Spleen (tissue), 11 donors: ENCODE measurements at regions not wholly inside any gene's neighbourhood (a gene's known extent, or its start where the extent isn't known, plus 50 kb on each side); places are given as distances from the start of the nearest gene placed in this dataset.

ENCODE experiments used
- DNase-seq: peaks from one replicate; pipeline ENCODE4 v3.0.0-alpha.2; 2020
- H3K27ac ChIP-seq, 8 donors: fragments of 200-600 bp; sonication (generic) in 7 of 8; 1 replicate in 4 of 8; 2 replicates in 4 of 8; pipeline versions ENCODE4 v1.5.0 to v1.8.0; 2016 to 2021; ENCODE audit warnings: inconsistent platforms in 4 of 8, mild to moderate bottlenecking in 4 of 8, moderate library complexity in 1 of 8
- H3K27me3 ChIP-seq, 7 donors: fragments of 200-600 bp; sonication (generic) in 6 of 7; replicated peaks in 1 of 7; 1 replicate in 4 of 7; 2 replicates in 3 of 7; pipeline versions ENCODE4 v1.5.0 to v1.8.0; 2016 to 2021; ENCODE audit warnings: inconsistent platforms in 3 of 7, mild to moderate bottlenecking in 1 of 7
- H3K36me3 ChIP-seq, 6 donors: fragments of 200-600 bp; sonication (generic) in 5 of 6; 1 replicate in 4 of 6; 2 replicates in 2 of 6; pipeline versions ENCODE4 v1.5.0 to v1.8.0; 2016 to 2021; ENCODE audit warnings: inconsistent platforms in 2 of 6
- H3K4me1 ChIP-seq, 6 donors: fragments of 200-600 bp; sonication (generic) in 5 of 6; 1 replicate in 3 of 6; 2 replicates in 3 of 6; pipeline versions ENCODE4 v1.5.0 to v1.8.0; 2016 to 2021; ENCODE audit warnings: inconsistent platforms in 3 of 6
- H3K4me3 ChIP-seq, 8 donors: fragments of 200-600 bp; sonication (generic) in 7 of 8; 1 replicate in 4 of 8; 2 replicates in 4 of 8; pipeline versions ENCODE4 v1.5.0 to v1.8.0; 2016 to 2021; ENCODE audit warnings: inconsistent platforms in 4 of 8, mild to moderate bottlenecking in 4 of 8, moderate library complexity in 2 of 8
- H3K9me3 ChIP-seq, 8 donors: fragments of 200-600 bp; sonication (generic) in 7 of 8; 1 replicate in 4 of 8; 2 replicates in 4 of 8; pipeline versions ENCODE4 v1.5.0 to v1.8.0; 2016 to 2021; ENCODE audit warnings: inconsistent platforms in 4 of 8
- POLR2A ChIP-seq, 3 donors: fragments of 450-650 bp; IDR thresholded peaks; one replicate each; pipeline ENCODE4 v1.5.1; 2017; ENCODE audit warnings: antibody characterized with exemption in 3 of 3, mild to moderate bottlenecking in 1 of 3
- POLR2AphosphoS5 ChIP-seq, 3 donors: sonication (generic); formaldehyde crosslinking; IDR thresholded peaks; one replicate each; pipeline ENCODE4 v1.5.1; 2017; ENCODE audit warnings: antibody characterized with exemption in 3 of 3
- WGBS, 5 donors: extraction: QIAGEN DNeasy Blood & Tissue Kit in 3 of 5; methylation state at CpG; one replicate each; pipeline versions ENCODE4 v1.1.5 to v1.1.7; 2013 to 2018; 5-methylcytosine and 5-hydroxymethylcytosine counted together
- intact Hi-C: fragments of 100-400 bp; cut with DNase I; formaldehyde crosslinking; loops from one replicate; pipeline ENCODE4 v1.15.0; 2023; ENCODE audit warnings: low total_unique reads
- TF ChIP-seq, protein P1 (sequence below), 11 experiments: fragments of 200-600 bp in 7 of 11; fragments of 450-650 bp in 4 of 11; sonication (generic) in 4 of 11; IDR thresholded peaks in 8 of 11; conservative IDR thresholded peaks in 3 of 11; 1 replicate in 7 of 11; 2 replicates in 4 of 11; pipeline versions ENCODE4 v1.4.0 to v1.8.0; 2016 to 2021; ENCODE audit warnings: antibody characterized with exemption in 11 of 11, inconsistent platforms in 4 of 11, mild to moderate bottlenecking in 1 of 11
- donor health status: healthy with polysubstance abuse.
- donor health status: DM: no; HTN: no; CAD: no; lungs with moderate emphysema.
- donor health status: DM: no; HTN: no; CAD: no.
- donor health status: Bipolar disorder and iron deficiency.
- donor health status: healthy.
- donor health status: DM: no; HTN: no; CAD: no.
- donor health status: DM: yes; HTN: yes; CAD: no.

DNA sequence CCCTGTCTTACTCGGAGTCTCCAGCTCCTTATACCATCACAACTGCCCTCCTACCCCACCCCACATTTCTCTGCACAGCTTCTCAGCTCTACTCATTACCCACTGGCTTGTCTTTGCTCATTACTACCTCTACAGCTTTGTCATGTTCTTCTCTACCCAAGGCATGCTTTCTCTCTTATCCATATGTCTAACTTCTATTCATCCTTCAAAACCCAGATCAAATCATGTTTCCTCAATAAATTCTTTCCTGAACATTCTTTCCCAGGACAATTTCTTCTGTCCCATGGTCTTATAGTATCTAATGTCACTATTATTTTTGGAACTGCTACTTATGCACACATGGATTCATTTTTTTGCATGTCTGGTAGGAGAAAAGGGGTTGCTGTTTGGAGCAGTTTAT, 231.4 kb downstream of the PTEN start:
- DNase-seq, result no peak
- H3K27me3 ChIP-seq, result no peaks in the 10 kb centered on the region
- peaks cover 0 to 47% (median 32%) of the 10 kb centered on the region in 6 donors for H3K4me1 ChIP-seq
- no peaks in the 10 kb centered on the region for H3K9me3 ChIP-seq
- WGBS, 5 donors, result 93 to 100% (median 97%) methylated on average over 1 of the region's 1 CpG
- H3K4me3 ChIP-seq, result no peak overlapping the region
- no peaks in the 10 kb centered on the region for H3K36me3 ChIP-seq
- intact Hi-C loops, result no loop called here
- peak overlapping the region in 2 of 8 donors; percentile 60 to 93 for H3K27ac ChIP-seq
- TF ChIP-seq, protein P1, sequence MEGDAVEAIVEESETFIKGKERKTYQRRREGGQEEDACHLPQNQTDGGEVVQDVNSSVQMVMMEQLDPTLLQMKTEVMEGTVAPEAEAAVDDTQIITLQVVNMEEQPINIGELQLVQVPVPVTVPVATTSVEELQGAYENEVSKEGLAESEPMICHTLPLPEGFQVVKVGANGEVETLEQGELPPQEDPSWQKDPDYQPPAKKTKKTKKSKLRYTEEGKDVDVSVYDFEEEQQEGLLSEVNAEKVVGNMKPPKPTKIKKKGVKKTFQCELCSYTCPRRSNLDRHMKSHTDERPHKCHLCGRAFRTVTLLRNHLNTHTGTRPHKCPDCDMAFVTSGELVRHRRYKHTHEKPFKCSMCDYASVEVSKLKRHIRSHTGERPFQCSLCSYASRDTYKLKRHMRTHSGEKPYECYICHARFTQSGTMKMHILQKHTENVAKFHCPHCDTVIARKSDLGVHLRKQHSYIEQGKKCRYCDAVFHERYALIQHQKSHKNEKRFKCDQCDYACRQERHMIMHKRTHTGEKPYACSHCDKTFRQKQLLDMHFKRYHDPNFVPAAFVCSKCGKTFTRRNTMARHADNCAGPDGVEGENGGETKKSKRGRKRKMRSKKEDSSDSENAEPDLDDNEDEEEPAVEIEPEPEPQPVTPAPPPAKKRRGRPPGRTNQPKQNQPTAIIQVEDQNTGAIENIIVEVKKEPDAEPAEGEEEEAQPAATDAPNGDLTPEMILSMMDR (IDR thresholded peaks at IDR 0.05 in 8 of 11, conservative IDR thresholded peaks at IDR 0.05 in 3 of 11), result no peak
- TF ChIP-seq POLR2AphosphoS5 (IDR thresholded peaks at IDR 0.05) (no peak), POLR2A (IDR thresholded peaks at IDR 0.05) (no peak)

GRCh38 chr10:88095223-88095721, 231.8 kb downstream of the PTEN start:
- H3K4me1 ChIP-seq, result peaks cover 0 to 43% (median 28%) of the 10 kb centered on the region in 6 donors
- H3K27ac ChIP-seq, result peak overlapping the region in 2 of 8 donors; percentile 60 to 93

DNA sequence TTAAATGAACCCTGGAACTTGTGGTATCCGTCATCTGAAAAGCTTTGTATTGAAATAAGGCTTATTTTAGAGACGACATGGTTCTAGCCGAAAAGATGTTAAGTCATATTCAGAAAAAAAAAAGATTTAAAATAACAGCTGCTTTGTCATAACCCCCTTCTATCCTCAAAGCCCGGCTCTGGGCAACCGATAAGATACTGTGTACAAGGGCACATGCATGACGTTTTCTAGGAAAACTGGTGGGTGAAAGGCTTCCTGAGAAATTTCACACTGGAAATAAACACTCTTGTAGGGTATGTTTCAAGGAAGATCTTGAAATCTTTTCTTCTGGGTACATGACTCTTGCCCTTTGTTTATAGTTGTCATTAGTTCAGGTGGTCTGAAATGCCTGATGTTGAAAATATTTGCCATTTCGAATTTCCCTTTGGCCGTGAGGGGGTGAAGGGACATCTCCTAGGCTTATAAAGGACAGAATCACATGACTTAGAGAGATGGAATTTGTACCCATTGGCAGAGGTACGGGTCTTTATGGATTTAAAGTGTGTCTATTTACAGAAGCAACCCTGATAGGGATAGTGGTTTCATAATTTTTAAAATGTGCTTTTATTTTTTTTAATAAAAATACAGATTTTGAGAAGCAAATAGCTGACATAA, 232.5 kb downstream of the PTEN start:
- Histone ChIP-seq H3K27ac (peak overlapping the region in 2 of 8 donors; percentile 60 to 93), H3K9me3 (no peaks in the 10 kb centered on the region), H3K27me3 (no peaks in the 10 kb centered on the region), H3K4me1 (peaks cover 0 to 37% (median 22%) of the 10 kb centered on the region in 6 donors), H3K4me3 (no peak overlapping the region), H3K36me3 (no peaks in the 10 kb centered on the region)
- intact Hi-C loops, result no loop called here
- TF ChIP-seq POLR2AphosphoS5 (IDR thresholded peaks at IDR 0.05) (no peak), POLR2A (IDR thresholded peaks at IDR 0.05) (no peak)
- TF ChIP-seq, protein P1 (IDR thresholded peaks at IDR 0.05 in 8 of 11, conservative IDR thresholded peaks at IDR 0.05 in 3 of 11), result no peak
- 85 to 92% (median 91%) methylated on average over 9 of the region's 9 CpGs for WGBS, 5 donors
- DNase-seq, result no peak

More at GRCh38 chr10:88095223-88095721, 231.8 kb downstream of the PTEN start:
- no peak overlapping the region for H3K4me3 ChIP-seq
- no peaks in the 10 kb centered on the region for H3K9me3 ChIP-seq
- no peak for DNase-seq
- H3K36me3 ChIP-seq, result no peaks in the 10 kb centered on the region
- no peaks in the 10 kb centered on the region for H3K27me3 ChIP-seq
- TF ChIP-seq POLR2A (IDR thresholded peaks at IDR 0.05), result no peak
- TF ChIP-seq POLR2AphosphoS5 (IDR thresholded peaks at IDR 0.05), result no peak
- TF ChIP-seq, protein P1 (IDR thresholded peaks at IDR 0.05 in 8 of 11, conservative IDR thresholded peaks at IDR 0.05 in 3 of 11), result no peak
- WGBS, 5 donors, result 77 to 91% (median 86%) methylated on average over 5 of the region's 5 CpGs
- intact Hi-C loops, result no loop called here

DNA sequence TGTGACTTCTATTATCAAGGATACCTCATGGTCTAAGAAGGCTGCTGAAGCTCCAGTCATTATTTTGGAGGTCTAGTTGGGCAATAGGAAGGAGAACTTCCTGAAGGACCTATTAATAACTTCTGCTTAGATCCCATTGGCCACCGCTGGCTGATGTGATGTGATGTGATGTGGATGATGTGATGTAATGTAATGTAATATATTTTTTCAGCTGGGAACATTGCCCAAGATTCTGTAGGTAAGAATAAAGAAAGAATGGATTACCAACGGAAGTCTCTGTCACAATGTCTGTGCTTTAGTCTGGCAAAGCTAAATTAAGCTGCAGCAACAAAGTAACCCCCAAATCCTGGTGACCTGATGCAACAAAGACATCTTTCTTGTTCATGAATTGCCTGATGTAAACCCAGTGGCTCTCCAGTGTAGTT, 233.7 kb downstream of the PTEN start:
- DNase-seq, result no peak
- Histone ChIP-seq H3K9me3 (no peaks in the 10 kb centered on the region), H3K4me1 (peaks cover 0 to 30% (median 10%) of the 10 kb centered on the region in 6 donors), H3K27ac (peak overlapping the region in 7 of 8 donors; percentile 45 to 90 (median 76)), H3K36me3 (no peaks in the 10 kb centered on the region), H3K27me3 (no peaks in the 10 kb centered on the region), H3K4me3 (peak overlapping the region in 1 of 8 donors; percentile 35)
- TF ChIP-seq, protein P1 (IDR thresholded peaks at IDR 0.05 in 8 of 11, conservative IDR thresholded peaks at IDR 0.05 in 3 of 11), result peak in 1 of 11 experiments; percentile 17
- peak in 1 of 3 donors; percentile 21 for TF ChIP-seq POLR2AphosphoS5 (IDR thresholded peaks at IDR 0.05)
- no peak for TF ChIP-seq POLR2A (IDR thresholded peaks at IDR 0.05)
- WGBS, 5 donors, result 50 to 90% (median 61%) methylated on average over 2 of the region's 2 CpGs
- intact Hi-C loops, result no loop called here
